ENCODE measurements at regions not wholly inside any gene's neighbourhood (a gene's known extent, or its start where the extent isn't known, plus 50 kb on each side); places are given as distances from the start of the nearest gene placed in this dataset.
A peak's percentile ranks its signal among the peaks of the same experiment; 100 is the strongest.

DNA sequence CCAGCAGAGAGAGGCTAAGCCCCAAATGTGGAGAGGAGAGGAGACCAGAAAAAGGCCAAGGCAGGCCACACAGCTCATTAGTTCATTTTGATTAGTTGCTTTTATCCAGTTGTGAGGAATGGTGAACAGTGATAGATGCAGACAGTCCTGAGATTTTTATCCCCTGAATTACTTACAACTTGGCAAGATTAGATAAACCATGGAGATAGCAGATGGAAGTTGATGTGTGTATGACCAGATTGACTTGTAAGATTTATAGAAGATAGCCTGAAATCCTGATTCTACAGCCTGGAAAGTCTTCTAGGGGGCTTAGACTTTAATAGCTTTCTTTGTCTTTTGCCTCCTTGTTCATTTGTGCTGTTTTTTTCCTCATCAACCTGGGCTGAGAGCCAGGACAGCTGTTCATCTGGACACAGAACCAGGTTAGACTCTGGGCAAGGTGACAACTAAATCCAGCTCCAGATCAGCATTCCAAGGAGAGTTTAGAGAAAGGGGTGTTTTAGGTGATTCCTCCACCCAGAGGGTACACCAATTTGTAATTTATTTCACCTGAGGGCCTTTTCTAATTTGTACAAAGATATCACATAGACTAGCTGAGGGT is 215.5 kb downstream of the SPATA18 start:
- Histone ChIP-seq H3K9ac (ENCODE audit: low read length) (no peak overlapping the region), H3K79me2 (ENCODE audit: low read length) (no peaks in the 10 kb centered on the region), H3K27me3 (ENCODE audit: low read length) (no peaks in the 10 kb centered on the region; the same call in 1 of the 2 replicates), H3K4me1 (ENCODE audit: insufficient read depth, low read length) (peaks cover 25% of the 10 kb centered on the region), H3K4me2 (ENCODE audit: low read length) (no peak overlapping the region), H3K36me3 (ENCODE audit: low read depth, low read length) (no peaks in the 10 kb centered on the region), H2AFZ (ENCODE audit: low read length) (0 out of 2 replicates have a peak overlapping the region, but pooled peaks have one; percentile 54), H3K27ac (ENCODE audit: low read length) (no peak overlapping the region), H3F3A (ENCODE audit: low read length, unreplicated experiment) (no peaks in the 10 kb centered on the region), H3K9me3 (ENCODE audit: low read length) (no peaks in the 10 kb centered on the region), H3K9me2 (replicated peaks; ENCODE audit: low read length) (no peaks in the 10 kb centered on the region), H3K4me3 (ENCODE audit: low read length) (no peak overlapping the region), H4K20me1 (ENCODE audit: low read length) (no peaks in the 10 kb centered on the region)
- no peak for DNase-seq
- intact Hi-C loops (cut with micrococcal nuclease), result no loop called here
- BruUV-seq (replicated peaks), result no TSS peak
- CTCF ChIA-PET, result no interaction called here
- TF ChIP-seq, protein P1, sequence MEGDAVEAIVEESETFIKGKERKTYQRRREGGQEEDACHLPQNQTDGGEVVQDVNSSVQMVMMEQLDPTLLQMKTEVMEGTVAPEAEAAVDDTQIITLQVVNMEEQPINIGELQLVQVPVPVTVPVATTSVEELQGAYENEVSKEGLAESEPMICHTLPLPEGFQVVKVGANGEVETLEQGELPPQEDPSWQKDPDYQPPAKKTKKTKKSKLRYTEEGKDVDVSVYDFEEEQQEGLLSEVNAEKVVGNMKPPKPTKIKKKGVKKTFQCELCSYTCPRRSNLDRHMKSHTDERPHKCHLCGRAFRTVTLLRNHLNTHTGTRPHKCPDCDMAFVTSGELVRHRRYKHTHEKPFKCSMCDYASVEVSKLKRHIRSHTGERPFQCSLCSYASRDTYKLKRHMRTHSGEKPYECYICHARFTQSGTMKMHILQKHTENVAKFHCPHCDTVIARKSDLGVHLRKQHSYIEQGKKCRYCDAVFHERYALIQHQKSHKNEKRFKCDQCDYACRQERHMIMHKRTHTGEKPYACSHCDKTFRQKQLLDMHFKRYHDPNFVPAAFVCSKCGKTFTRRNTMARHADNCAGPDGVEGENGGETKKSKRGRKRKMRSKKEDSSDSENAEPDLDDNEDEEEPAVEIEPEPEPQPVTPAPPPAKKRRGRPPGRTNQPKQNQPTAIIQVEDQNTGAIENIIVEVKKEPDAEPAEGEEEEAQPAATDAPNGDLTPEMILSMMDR (conservative IDR thresholded peaks at IDR 0.05; ENCODE audit: low read depth, low read length), result no peak
- TF ChIP-seq EZH2phosphoT487 (IDR thresholded peaks at IDR 0.05; ENCODE audit: borderline replicate concordance, low read length) (no peak), EZH2 (IDR thresholded peaks at IDR 0.05; ENCODE audit: low read length, unreplicated experiment) (no peak)
- no peak for ATAC-seq
- POLR2A ChIA-PET (ENCODE audit: unreplicated experiment), result no interaction called here

GRCh38 chr4:52269761-52270160 is 218.7 kb downstream of the SPATA18 start:
- H3K4me3 ChIP-seq (ENCODE audit: low read length), result no peak overlapping the region
- POLR2A ChIA-PET (ENCODE audit: unreplicated experiment), result interaction anchor here (0.8 kb wide), 1 partner anchor 599 kb away, joined by 4 read pairs; no protein-coding TSS in a partner anchor
- peaks cover 12% of the 10 kb centered on the region for H3K4me1 ChIP-seq (ENCODE audit: insufficient read depth, low read length)

GRCh38 chr4:52273885-52274284 is 222.8 kb downstream of the SPATA18 start:
- no peak overlapping the region for H2AFZ ChIP-seq (ENCODE audit: low read length)
- no peaks in the 10 kb centered on the region; the same call in 1 of the 2 replicates for H3K27me3 ChIP-seq (ENCODE audit: low read length)
- no peak overlapping the region for H3K27ac ChIP-seq (ENCODE audit: low read length)
- ChIA-PET CTCF (no interaction called here), POLR2A (ENCODE audit: unreplicated experiment) (no interaction called here)
- H3F3A ChIP-seq (ENCODE audit: low read length, unreplicated experiment), result no peaks in the 10 kb centered on the region
- H3K79me2 ChIP-seq (ENCODE audit: low read length), result no peaks in the 10 kb centered on the region
- BruUV-seq (replicated peaks), result no TSS peak
- H3K9me3 ChIP-seq (ENCODE audit: low read length), result no peaks in the 10 kb centered on the region
- H3K9ac ChIP-seq (ENCODE audit: low read length), result no peak overlapping the region
- no peaks in the 10 kb centered on the region for H4K20me1 ChIP-seq (ENCODE audit: low read length)
- no peak for ATAC-seq
- intact Hi-C loops (cut with micrococcal nuclease), result no loop called here
- TF ChIP-seq EZH2 (IDR thresholded peaks at IDR 0.05; ENCODE audit: low read length, unreplicated experiment) (no peak), EZH2phosphoT487 (IDR thresholded peaks at IDR 0.05; ENCODE audit: borderline replicate concordance, low read length) (no peak)
- TF ChIP-seq, protein P1 (conservative IDR thresholded peaks at IDR 0.05; ENCODE audit: low read depth, low read length), result no peak
- no peaks in the 10 kb centered on the region for H3K4me1 ChIP-seq (ENCODE audit: insufficient read depth, low read length)
- no peak overlapping the region for H3K4me3 ChIP-seq (ENCODE audit: low read length)
- no peak for DNase-seq
- no peaks in the 10 kb centered on the region for H3K9me2 ChIP-seq (replicated peaks; ENCODE audit: low read length)
- H3K4me2 ChIP-seq (ENCODE audit: low read length), result no peak overlapping the region
- H3K36me3 ChIP-seq (ENCODE audit: low read depth, low read length), result no peaks in the 10 kb centered on the region

More at GRCh38 chr4:52269761-52270160, 218.7 kb downstream of the SPATA18 start:
- H4K20me1 ChIP-seq (ENCODE audit: low read length), result no peaks in the 10 kb centered on the region
- no peak overlapping the region for H3K4me2 ChIP-seq (ENCODE audit: low read length)
- DNase-seq, result no peak
- intact Hi-C loops (cut with micrococcal nuclease), result no loop called here
- no peaks in the 10 kb centered on the region for H3K9me3 ChIP-seq (ENCODE audit: low read length)
- CTCF ChIA-PET, result no interaction called here
- no TSS peak for BruUV-seq (replicated peaks)
- no peaks in the 10 kb centered on the region for H3K36me3 ChIP-seq (ENCODE audit: low read depth, low read length)
- no peaks in the 10 kb centered on the region for H3K9me2 ChIP-seq (replicated peaks; ENCODE audit: low read length)
- TF ChIP-seq EZH2phosphoT487 (IDR thresholded peaks at IDR 0.05; ENCODE audit: borderline replicate concordance, low read length) (no peak), EZH2 (IDR thresholded peaks at IDR 0.05; ENCODE audit: low read length, unreplicated experiment) (no peak)
- TF ChIP-seq, protein P1 (conservative IDR thresholded peaks at IDR 0.05; ENCODE audit: low read depth, low read length), result no peak
- H3F3A ChIP-seq (ENCODE audit: low read length, unreplicated experiment), result no peaks in the 10 kb centered on the region
- H2AFZ ChIP-seq (ENCODE audit: low read length), result no peak overlapping the region
- no peaks in the 10 kb centered on the region for H3K79me2 ChIP-seq (ENCODE audit: low read length)
- no peak overlapping the region for H3K27ac ChIP-seq (ENCODE audit: low read length)
- no peak overlapping the region for H3K9ac ChIP-seq (ENCODE audit: low read length)
- H3K27me3 ChIP-seq (ENCODE audit: low read length), result no peaks in the 10 kb centered on the region; the same call in 1 of the 2 replicates
- ATAC-seq, result no peak
